CD4-positive, alpha-beta T cell treated with Interferon alpha-2 for 1 hour (primary cell): ENCODE measurements at regions not wholly inside any gene's neighbourhood (a gene's known extent, or its start where the extent isn't known, plus 50 kb on each side); places are given as distances from the start of the nearest gene placed in this dataset.
A peak's percentile ranks its signal among the peaks of the same experiment; 100 is the strongest.

Experiments used
- DNase-seq, 2 donors: peaks; one replicate each; pipeline ENCODE4 v3.0.0-alpha.2; 2020 to 2022

DNA sequence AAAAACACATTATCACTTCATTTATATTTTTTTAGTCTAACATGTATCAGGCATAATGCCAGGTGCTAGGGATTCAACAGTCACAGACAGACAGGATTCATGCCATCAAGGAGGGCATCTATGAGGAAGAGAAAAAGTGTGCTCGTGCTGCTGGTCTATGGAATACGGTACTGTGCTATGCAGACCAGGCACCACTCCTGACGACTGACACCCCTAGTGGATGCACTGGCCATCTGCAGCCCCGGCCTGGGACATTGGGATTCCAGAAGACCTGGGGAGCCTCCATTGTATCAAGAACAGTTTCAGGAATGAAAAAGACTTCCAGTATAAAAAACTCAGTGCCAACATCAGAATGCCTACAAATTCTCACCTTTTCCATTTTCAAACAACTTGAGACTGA is 94.0 kb downstream of the KLF12 start:
- DNase-seq = peak; percentile 24 to 33

DNA sequence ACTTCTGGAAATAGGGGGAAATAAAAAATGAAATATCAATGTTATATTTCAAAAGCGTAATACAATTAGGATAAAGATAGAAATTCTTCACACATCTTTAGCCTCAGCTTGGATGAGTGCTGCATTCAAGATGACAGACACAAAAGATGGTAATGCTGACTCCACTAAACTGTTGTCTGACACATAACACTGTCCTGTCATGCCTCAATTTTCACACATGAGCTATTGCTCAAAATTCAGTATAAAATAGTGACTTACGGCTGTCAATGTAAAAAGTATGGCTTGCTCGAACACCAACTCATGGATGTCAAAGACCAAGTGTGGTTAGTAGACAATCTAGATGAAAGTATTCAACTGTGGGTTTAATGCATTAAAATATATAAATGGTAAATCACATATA is 94.5 kb downstream of the KLF12 start:
- DNase-seq = no peak

DNA sequence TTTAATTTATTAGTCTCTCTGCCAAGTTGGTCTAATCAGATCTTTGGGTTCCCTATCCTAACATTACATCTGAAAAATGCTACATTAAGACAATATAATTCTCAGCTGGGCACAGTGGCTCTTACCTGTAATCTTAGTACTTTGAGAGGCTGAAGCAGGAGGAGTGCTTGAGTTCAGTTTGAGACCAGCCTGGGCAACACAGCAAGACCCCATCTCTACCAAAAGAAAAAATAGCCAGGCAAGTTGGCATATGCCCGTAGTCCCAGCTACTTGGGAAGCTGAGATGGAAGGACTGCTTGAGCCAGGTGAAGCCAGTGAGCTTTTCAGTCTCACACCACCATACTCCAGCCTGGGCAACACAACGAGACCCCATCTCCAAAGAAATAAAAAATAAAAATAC is 95.0 kb downstream of the KLF12 start:
- no peak for DNase-seq

DNA sequence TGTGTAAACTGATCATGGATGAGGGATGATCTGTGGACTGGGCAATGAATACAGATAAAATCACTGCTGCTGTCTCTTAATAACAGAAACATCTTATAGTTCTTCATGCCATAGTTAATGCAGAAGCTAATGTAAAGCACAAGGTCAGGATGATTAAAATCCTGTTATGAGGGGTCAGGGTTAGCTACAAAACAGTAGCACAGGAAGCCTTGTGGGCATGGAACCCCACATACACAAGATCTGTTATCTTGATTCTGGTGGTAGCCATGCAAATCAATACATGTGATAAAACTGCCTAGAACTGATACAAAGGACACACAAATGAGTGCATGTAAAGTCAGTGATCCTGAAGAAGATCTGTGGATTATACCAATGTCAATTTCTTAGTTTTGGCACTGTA is 96.4 kb downstream of the KLF12 start:
- DNase-seq = no peak

DNA sequence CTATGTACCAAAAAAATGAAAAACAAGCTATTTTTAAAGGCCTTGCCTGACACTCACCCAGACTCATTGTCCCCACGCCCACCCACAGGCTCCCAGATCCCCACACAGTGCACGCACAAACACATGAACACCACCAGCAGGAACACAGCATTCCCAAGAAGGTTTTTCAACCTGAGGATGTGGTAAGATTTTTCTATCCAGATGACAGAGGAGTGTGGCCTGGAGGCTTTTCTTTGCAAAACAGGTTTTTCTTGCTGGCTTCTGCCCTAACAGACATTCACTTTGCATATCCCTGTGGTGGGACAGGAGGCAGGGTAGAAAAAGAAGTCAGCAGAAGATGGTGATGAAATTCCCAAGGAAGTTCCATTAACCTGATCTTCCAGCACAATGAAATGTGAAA is 97.8 kb downstream of the KLF12 start:
- DNase-seq = no peak

DNA sequence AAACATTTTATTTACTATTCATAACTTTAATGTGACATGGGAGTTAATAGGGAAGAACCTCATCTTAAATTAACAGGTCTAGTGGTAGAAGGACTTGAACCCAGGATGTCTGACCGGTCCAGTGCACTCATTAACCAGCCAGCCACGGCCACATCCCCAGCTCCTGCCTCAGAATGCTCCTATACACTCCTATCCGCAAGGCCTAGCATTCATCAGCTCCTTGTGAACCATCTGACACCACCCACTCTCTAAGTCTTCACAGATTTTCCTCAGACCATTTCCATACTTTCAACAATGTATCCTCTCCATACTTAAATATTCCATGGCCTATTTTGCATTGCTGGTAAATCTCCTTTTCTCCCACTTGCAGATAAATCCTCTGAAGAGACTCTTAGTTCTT is 98.3 kb downstream of the KLF12 start:
- DNase-seq = no peak

DNA sequence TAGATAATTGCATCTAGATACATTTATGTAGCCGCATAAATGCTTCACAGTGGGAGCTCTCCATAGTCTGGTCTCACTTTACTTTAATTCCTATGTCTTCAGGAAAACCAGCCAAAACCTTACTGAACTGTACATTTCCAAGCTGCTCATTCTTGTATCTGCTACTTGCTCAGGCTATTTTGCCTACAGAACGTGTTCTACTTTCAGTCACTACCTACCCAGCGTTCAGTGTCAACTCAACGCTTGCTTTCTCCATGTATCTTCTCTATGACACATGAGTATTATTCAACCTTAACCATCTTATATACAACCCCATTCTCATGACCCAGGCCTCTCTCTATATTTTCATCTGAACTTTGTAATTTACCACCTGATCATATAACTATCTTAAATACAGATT is 101.9 kb downstream of the KLF12 start:
- no peak for DNase-seq

DNA sequence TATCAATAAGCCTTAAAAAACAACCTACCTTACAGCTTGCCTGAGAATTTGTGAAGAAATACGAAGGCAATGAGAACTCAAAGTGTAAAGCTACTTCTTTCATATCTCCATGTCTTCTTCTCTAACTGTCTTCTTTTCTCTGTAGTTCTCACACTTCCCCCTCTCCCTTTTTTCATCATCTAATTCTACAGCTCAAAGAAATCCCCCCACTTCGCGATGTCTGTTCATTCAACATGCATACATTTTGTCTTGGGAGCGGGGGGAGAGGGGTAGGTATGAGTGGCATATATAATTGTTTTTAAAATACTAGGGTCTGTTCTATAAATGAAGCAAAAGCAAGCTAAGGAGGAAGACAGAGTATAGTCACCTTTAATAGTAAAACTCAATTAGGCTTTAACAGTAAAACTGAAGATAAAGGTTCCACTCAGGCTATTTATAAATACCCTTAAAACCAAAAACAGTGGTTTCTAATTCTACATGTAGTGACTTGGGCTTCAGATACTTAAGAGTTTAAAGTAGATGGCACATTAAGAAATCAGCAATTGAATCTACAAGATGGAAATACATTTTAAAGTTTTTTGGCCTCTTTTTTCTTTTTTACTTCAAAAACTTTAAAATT is 106.9 kb downstream of the KLF12 start:
- DNase-seq = no peak

DNA sequence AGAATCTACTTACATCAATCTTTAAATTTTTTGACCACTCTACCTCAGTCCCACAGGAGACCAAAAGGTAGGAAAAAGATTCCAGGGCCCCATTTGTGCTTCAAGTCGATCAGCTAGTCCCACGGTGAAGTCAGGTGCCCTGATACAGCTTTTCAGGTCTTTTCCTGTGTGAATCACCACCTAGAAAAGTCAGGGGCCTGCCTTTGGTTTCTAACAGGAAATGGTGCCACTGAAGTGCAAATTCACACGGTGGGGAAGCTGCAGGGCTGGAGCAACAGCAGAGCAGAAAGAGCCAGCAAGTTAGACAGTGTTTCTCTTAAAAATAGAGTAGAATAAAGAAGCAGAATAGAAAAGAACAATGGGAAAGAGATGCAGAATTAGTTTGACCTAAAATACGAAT is 107.5 kb downstream of the KLF12 start:
- DNase-seq = peak; percentile 64 to 80

DNA sequence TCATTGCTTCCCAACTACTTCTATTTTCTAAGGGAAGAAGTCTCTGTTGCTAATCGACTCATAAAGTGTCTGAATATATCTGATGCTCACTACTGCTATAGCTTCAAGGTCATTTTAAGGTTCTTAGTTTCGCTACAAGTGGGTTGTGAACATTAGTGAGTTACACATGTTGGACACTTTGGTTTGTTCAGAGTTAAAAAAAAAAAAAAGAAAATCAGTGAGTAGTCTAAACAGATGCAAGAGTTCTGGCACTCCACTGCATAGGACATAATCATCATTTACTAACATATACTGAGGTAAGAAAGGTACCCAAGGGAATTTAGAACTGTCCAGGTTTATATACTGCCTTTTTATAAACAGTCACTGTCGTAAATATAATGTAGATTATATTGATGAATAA is 108.8 kb downstream of the KLF12 start:
- no peak for DNase-seq

DNA sequence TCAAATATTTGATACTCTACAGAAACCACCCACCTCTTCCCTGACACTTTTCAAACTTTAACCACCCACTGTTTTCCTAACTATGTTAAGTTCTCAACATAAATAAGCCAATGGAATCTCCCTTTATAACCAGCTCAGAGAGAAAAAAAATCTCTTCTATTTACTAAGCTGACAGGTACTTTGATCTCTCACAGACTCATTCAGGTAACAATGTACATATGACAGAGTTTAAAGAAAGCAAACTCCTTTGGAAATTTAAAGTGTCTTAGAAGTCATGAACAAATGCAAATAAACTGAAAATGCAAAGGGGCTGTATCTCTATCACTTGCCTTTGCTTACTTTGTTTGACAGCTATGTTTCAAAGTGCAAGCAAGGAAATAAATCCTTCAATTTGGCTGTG is 109.3 kb downstream of the KLF12 start:
- peak in 1 of 2 donors; percentile 15 for DNase-seq

DNA sequence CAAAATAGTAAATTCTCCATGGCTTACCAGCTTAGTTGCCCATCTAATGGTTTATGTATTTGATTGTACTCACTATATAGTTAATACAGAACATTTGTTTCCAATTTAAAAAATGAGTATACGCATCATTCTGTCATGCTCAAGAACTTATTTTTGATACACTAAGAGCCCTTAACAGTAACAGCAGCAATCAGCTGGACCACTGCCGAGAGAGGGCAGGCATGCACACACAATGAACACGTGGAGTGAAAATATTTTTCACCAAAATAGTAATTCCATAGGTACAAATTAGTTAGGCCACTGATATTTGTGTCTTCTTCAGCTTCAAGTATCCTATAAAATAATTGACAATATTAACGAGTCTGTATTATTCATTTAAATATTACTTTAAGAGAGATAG is 109.9 kb downstream of the KLF12 start:
- no peak for DNase-seq

DNA sequence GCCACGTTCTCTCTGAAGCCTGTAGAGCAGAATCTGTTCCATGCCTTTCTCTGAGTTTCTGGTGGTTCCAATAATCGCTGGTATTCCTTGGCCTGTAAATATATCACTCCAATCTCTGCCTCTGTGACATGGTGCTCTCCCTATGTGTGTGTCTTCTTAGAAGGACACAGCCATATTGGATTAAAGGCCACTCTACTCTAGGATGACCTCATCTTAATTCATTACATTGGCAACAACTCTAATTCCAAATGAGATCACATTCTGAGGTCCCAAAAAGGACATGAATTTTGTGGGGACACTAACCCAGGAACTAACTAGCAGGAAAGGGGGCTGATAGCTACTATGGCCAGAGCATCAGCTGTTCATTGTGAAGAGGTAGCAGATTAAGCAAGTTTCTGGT is 110.7 kb downstream of the KLF12 start:
- DNase-seq = no peak

DNA sequence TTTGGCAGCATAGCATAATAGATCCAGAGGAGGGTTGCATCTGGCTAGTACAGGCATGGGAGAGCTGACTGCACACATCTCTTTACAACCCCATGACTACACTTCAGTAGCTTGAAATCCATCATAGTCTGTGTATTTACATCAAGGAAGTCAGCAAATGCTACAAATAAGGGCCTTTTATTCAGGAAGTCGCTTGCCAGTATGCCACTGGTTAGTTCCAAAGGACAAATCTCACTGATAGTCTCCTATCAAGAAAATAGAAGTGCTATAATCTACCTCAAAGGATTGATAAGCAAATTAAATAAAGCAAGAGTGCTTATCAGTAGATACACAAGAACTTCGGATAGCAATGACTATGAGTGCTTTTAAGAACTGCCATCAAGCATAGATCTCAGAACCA is 112.7 kb downstream of the KLF12 start:
- DNase-seq = no peak

DNA sequence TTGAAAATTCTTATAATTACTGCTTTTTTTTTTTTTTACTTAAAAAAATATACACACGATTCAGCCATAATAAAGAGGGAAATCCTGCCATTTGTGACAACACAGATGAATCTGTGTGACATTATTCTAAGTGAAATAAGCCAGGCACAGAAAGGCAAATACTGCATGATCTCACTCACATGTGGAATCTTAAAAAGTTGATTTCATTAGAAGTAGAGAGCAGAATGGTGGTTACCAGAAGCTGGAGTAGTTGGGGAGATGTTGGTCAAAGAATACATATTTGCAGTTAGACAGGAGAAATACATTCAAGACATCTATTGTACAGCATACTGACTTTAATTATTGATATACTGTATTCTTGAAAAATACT is 116.2 kb downstream of the KLF12 start:
- DNase-seq = no peak

DNA sequence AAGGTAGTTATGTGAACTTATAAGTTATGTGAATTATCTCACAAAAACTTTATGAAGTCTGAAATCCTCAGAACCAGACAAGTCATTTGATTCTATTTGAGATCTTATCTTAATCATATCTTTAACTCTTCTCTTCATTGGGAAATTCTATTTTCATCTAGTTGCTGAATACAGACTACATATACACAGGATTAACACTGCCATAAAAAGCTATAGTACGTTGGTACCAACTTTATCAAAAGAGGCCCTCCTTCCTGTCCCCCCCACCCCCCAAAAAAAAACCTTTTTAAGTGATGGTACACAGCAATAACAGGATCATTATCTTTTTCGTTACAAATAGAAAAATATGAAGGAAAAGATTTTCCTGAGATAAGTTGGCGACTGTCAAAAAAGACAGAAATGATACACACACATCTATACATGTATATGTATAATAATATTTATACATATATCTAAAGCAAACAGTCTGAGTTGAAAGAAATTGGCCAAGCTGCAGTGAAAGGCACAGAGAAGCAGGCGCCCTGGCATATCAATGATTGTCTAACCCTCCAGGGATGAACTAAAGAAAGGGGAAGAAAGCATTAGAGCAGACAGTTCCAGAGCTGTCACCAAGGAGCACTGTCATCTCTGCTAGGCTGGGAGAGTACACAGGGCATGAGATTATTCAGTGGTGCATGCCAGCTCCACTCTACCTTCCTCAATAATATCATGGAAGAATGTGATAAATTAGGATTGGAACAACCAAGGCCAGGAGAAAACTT is 116.7 kb downstream of the KLF12 start:
- DNase-seq = no peak

DNA sequence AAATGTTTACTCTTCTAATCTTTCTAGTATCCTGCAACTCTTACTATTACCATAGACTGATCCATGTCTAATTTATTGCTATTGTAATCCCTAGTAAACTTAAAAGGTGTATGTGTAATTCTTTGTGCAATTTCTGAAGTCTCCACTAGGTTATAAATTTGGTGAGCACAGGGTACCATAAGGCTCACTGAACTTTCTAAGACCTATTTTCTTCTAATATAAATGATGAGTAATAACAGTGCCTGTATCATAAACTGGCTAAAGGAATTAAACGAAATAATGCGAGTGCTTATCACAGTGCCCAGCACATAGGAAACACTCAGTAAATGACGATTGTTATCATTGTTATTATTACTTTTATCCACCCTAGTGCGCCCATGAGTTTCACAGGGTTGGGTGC is 119.1 kb downstream of the KLF12 start:
- peak in 1 of 2 donors; percentile 30 for DNase-seq

DNA sequence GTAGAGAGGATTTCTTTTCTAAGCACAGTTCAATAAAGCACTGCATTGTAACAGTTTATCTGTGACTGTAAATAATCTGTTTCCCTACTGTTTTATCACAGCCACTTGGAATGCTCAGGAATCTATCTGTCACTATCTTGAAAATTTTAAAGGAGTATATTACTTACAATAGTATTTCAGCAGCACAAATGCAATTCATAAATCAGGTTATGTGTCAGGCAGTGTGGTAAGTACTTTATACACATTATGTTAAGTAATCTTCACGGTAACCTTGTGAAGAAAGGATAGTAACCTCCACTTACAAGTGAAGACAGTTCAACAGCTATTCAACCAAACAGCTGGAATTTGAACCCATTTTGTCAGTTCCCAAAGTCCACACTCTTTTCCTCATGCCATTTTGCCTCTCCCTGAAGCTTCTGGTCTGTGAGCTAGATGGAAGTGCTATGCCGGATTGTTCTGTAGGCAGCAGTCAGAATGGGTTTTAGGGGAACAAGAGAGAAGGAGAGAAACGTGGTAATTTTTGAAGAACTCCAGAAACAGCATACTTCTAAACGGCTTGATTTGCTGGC is 125.0 kb downstream of the KLF12 start:
- no peak for DNase-seq

DNA sequence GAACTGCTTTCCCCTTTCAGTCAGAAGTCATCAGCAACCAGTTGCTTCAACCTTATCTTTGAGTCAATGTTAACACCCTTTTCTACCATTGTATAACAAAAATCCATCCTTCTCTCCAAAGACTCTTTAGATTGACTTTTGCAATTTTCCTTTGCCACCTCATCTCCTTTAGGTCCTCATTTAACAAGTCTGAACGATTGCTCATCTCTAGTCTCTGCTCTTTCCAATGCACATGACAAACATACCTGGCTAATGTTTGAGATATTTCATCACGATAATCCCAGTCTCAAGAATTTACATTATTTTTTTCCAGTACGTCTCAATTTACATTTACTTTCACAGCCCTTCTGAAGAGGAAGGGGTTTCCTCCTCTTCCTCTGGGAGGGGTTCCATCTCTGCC is 127.5 kb downstream of the KLF12 start:
- DNase-seq = no peak

DNA sequence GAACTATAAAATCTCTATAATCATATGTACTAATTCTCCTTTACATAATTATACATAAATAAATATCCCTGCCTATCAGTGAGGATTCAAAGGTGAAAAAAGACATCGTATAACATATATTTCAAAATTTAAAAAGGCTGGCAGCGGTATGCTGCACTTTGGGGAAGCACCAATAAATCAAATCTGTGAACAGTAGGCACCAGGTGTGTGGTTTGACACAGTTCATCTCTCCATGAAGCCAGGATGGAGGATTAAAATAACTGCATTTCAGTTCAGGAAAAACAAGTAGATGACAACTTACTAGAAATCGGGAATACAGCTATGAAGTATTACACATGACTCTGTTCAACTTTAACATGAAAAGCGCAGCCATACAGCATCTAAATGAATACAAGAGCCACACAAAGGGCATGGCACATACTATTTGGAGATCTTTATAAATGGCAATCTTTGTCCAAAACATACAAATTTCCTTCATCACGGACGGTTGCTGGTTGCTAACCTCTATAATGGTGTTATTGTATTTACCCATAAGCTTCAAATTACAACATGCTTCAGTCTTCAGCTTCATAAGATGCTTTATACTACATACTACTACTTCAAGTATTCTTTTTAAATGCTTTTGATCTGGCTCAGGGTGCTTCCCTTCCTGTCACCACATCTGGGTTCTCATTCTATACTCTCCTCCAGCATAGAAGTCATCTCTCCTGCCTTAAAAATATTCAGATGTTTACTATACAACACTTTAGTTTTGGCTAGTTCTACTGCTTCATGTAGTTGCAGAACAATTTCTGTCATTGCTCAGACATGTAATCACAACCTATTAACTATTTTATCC is 128.7 kb downstream of the KLF12 start:
- DNase-seq = no peak

DNA sequence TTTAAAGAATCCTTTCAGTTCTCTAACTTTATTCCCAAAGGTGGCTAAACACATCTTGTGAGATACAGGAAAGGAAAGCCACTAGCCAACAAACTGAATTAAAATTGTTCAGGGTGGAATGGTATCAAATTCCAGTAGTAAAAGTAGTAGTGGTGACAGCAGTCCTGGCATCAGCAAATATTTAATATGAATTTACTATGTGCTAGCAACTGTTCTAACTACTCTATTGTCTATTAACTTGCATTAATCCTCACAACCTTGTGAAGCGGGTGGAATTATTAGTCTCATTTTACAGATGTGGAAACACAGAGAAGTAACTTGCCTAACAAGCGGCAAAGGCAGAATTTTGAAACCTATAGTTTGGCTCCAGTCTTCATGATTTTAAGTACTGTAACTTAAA is 130.1 kb downstream of the KLF12 start:
- DNase-seq = no peak

DNA sequence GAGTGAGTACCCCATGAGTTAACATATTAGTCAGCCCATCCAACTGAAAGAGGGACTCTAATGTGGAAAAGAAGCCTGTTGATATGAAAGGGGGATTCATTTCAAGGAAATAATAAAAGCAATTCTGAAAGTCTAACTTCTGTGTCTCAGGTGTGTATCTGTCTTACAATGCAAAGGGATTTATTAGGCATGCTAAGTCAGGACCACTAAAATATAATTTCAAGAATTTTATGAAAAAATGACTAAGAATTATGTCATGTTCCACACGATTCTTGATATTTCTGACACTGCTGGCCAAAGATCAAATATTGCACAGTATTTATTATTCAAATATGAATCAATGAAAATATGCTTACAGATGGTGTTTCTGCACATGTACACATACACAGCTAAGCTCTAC is 130.8 kb downstream of the KLF12 start:
- DNase-seq = no peak

DNA sequence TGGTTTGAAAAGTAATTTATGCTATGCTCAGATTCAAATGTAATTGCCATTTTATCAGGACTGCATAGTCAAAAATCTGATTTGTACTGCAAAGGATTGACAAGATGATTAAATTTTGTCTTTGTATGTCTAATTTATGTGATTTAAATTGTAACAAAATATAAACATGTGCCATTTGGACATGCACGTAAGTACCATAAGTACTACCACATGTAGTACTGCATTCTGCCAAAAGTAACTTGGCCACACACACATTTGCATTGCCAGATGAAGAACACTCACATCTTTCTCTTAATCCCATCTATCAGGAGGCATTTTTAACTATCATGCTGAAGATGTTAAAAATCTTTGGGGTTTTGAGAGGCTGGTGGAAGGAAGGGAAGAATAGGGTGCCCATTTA is 133.3 kb downstream of the KLF12 start:
- no peak for DNase-seq

DNA sequence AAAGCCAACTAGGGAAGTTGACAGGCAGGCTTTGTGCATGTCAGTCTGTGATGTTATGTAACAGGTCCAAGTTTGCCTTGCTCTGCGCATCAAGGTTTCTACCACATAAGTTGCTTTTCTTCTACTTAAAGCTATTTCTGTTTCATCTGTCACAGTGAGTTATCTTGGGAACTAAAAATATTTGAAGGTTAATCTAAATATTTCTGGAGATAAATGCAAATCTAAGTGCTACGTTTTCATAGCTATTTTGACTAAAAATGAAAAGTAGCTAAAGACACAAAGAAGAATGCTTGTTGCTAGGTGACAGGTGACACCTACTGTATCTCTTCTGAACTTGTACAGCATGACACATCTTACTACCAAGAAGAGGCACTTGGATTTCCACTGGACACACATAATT is 135.6 kb downstream of the KLF12 start:
- DNase-seq = no peak
